ENCODE measurements at regions not wholly inside any gene's neighbourhood (a gene's known extent, or its start where the extent isn't known, plus 50 kb on each side); places are given as distances from the start of the nearest gene placed in this dataset.

DNA sequence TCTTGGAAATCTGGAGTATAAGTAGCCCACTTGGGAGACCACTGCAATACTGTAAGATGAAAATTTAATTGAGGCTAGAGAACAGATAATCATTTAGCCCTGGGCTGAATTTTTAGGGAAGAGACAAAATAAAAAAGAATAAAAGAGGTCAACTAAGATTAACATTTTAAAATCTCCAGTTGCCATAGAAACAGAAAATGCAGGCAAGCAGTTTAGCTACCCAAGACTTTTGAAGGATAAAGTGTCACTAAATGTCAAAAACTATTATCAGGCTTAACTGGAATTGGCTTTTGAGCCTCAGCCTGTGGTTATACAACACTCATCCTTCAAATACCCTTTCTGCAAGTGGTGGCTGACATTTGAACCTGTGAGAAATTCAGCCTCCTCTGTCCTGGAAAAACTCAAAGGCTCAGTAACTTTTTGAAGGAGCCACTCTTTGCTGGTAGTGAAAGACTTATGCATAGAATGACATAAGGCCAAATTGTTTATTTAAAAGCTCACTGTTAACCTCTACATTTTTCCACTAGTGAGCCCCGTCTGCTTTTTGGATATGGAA, 220.7 kb upstream of the KCNJ16 start:
- no peak for DNase-seq

DNA sequence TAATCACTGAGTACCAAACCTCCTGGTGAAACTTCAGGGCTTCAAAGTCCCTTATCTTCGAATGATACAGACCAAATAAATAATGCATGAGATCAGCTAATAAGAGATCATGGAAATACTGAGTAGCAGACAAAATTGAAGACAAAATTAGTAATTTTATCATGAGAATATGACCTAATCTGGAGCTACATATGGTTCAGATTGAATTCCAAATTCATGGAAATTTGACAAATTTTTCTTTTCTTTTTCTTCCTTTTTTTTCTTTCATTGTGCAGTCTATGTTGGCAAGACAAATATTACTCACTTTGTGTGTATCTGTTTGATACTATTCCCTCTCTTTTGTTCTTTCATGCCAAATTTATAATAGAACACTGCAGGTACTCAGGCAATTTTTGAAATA, 218.1 kb upstream of the KCNJ16 start:
- DNase-seq: no peak

DNA sequence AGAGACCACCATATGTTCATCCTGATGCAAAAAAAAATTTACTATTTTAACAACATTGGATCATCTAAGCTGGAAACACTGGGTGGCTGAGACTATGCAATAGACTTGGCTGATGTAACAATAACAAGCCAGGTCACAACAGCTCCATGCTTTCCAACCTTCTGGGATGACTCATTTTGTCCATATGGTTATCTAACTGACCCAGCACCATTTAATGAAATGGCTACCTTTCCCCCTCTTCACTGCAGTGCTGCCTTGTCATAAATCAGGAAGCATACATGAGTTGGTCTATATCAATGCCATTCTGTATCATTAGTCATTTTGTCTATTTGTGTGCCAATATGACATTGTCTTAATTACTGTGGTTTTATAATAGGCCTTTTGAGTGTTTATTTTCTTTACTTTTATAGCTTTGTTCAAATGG, 217.6 kb upstream of the KCNJ16 start:
- peak; percentile 73 for DNase-seq

DNA sequence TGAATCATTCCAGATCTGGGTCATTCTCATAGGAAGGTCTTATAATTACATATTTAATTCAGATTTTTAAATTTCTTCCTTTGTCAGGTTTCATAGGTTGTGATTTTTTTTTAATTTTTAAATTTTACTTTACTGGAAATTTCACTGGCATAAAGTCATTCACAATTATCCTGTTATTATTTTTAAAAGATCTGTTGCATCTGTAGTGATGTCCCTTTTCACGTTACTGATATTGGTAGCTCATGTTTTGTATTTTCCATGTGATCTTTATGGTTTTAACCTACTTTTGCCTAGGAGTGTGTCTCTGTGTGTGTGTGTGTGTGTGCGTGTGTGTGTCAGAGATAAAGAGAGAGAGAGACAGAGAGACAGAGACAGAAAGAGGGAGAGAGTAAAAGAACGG, 216.6 kb upstream of the KCNJ16 start:
- DNase-seq: no peak

DNA sequence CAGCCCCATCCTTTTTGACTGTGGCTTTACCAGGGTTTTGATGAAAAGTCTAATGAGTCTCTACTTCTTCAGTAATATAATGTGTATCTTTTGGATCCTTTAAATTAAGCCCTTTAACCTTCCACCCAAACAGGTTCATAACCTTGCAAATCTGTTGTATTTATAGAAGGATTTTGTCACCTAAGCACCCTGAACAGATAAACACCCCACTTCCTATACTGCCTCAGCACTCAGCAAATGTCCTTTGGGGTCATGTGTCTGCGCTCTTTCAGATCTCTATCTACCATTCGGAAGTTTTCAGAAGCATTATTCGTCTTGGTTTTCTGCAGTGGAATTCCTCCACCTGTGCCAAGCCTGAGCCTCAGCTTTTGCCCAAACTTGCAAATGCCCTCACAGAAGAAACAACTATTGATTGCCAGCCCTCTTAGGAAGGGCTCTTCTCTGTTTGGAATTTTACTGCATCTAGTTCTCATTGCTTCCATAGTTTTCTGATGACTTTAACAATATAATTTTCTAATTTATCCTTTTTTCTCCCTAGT, 214.8 kb upstream of the KCNJ16 start:
- DNase-seq: no peak

DNA sequence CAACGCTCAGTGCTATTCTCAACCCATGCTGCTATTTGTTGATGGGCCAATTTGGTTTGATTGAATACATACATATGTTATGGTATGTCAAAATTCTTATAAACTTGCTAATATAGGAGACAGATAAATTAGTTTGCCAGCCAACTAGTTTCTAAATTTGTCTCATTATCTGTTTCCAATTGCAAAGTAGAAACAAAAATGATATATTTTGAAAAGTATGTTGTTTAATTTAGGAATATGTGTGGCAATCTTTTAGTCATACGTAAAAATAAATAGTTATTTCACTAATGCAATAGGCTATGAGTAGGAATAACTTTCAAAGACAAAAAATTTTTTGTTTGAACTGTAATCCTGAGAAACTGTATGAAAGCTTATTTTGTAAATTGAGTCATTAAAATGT, 210.6 kb upstream of the KCNJ16 start:
- peak; percentile 36 for DNase-seq

DNA sequence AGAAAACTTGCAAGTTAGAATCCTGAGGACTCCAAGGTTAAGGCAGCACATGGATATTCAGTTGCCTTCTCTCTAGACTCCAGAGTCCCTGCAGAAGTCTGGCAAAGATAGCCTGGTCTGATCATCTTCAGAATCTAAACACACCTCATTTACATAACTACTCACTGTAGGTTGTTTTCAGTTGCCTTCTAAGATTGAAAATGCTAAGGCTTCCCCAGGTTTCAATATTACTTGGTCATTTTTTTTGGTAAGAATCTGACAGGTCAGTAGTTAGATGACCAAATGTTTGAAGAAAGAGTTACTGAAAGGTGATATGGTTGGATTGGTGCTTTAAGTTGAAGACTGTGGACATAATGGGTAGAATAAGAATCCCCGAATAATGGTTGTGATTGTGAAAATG, 205.4 kb upstream of the KCNJ16 start:
- DNase-seq: no peak

DNA sequence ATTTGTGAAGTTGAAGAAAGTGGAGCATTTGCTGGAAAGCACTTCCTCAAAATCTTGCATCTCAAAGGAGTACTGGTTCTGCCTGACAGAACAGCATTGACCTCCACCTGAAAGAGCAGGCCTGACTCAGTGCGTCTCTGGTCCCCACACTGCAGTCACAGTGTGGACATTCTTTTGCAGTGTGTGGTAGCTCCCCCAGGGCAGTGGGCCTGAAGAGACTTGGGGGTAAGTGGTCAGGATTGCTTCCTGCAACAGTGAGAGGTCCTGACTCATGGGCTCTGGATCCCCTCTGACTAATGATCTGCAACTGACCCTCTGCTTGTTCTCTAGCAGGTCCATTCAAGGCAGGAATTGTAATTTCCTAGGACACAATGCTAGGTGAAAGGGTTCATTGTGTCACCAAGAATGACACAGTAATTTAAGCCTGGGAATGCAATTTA, 204.9 kb upstream of the KCNJ16 start:
- DNase-seq: peak; percentile 61

DNA sequence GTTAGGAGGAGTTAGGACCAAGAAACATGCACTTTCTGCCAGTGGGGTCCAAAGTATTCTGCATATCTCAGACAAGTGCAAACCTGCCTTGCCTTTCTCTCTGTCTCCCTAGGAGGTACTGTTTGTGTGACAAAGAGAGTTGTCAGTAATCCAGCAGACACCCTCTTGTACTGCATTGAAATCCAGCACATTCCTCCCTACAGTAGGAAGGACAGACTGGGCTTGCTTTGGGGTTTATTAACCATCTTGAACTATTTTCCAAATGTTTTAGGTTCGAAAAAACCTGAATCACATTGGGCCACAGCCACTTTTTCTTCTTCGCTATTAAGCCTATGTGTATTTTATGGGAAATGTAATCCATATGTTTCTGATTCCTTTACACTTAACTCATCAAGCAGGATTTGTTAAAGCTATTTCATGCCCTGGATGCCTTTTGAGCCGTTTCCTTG, 204.2 kb upstream of the KCNJ16 start:
- DNase-seq: peak; percentile 94

DNA sequence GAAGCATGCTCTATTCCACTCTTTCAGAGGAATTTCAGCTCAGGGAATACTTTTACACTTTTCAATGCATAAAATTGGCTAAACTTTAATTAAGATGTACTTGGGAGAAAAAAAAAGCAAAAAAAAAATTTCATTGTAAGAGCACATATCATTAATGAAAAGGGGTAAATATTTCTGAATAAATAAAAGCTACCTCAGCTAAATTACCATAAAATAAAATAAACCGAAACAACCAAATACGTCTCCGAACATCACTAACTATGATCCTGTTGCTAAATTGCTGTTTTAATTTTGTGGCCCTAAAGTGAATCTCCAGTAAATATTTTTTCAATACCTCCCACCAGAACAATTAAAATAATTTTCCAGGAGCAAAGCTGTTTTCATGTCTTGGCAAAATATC, 203.7 kb upstream of the KCNJ16 start:
- DNase-seq: no peak

DNA sequence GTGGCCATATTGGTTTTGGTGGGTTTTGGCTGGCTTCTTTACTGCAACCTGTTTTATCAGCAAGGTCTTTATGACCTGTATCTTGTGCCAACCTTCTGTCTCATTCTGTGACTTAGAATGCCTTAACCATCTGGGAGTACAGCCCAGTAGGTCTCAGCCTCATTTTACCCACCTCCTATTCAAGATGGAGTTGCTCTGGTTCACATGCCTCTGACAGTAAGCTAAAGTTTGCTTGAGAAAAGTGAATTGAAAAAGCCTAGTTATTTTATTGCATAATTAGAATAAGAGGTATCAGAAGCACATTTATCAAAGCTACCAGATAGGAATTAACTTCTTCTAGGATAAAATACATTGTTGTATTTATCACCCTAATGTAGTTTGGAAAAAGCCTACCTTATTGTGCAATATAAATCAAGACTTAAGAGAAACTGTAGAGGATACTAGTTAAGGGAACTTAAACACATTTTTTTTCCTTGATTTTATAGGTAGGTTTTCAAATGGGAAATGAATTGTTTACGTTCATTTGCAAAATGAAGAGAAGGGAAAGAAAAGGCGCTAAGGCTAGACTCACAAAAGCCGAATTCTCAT, 202.3 kb upstream of the KCNJ16 start:
- DNase-seq: no peak

DNA sequence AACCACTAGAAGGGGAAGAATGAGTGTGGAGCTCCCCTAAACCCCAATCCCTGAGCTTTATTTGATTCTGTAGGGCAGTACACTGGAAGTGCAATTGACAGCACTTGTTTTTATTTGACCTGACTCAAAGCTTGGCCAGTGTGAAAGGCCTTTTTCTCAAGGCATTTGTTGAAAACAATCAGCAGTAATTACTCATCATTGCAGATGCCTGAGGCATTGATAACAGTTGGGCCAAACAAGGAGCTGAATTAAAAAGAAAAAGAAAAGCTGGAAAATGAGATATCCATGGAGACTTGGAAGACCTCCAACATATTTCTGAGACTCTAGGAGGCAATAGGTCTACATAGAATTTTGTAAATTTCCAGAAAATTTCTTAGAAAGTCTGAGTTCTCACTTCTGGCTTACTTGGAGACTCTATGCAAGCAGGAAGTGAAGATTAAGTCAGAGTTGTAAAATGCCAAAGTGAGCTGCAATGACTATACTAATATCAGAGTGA, 200.8 kb upstream of the KCNJ16 start:
- peak; percentile 82 for DNase-seq

DNA sequence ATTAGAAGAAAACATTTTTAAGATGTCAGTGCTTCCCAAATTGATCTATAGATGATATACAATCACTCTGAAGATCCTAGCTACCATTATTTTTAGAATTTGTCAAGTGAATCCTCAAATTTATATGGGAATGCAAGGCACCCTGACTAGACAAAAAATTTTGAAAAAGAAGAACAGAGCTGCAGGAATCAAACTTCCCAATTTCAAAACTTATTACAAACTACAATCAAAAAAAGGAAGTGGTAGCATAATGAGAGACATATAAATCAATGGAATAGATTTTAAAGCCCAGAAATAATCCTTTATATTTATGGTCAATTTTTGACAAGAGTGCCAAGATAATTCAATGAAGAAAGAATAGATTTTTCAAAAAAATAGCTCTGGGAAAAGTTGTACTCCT, 198.3 kb upstream of the KCNJ16 start:
- no peak for DNase-seq

DNA sequence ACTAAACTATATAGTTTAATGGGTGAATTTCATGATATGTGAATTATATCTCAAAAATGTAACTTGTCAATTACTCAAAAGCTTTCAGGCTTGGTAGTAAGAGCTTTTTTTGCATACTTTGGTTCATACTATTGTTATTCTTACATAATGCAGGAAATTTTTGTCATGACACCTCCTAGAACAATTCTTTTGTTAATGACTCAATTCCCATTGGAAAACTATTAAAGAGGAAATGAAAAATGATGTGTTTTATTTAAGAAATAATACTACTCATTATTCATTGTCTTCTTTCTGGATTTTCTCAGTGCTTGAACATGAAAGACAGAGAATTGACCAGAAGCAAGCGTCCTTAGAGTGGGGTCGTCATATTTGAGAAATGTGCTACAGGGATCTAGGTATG, 196.4 kb upstream of the KCNJ16 start:
- DNase-seq: peak; percentile 15

DNA sequence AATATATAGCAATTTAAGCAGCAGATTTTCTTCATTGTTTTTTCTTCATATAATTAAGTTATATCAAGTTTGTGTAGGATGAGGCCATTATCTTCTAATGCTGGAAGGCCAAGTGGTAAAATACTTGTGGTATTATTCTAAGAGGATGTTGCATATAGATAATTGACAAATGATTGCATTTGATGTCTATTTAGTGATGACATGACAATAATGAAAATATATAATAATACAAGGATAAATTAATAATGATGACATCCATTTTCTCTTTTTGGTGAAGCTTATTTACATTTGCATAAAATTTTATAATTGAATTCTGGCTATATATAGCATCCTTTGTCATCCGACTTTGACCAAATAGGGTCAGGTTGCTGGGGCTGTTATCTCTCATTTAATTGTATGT, 195.4 kb upstream of the KCNJ16 start:
- DNase-seq: no peak

DNA sequence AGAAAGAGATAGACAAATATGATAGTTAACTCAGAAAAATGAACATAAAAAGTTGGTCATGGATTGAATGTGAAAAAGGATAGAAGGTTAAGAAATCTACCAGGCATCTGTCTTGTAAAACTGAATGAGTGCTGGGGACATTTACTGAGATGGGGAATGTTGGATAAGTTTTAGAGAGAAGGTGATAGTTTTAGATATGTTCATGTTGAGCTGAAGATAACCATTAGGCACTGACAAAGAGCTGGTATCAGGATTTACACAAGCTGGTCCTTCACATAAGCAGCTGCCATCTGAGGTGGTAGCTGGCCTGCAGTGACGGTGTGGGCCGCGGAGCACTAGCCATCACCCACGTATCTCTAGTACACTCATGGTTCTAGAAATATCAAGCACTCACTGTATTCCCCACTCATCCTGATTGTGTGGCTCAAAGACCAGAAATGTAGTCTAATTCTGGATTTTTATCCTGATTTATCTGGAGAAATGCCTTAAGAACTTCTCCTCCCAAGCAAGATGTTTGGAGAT, 194.4 kb upstream of the KCNJ16 start:
- DNase-seq: no peak

DNA sequence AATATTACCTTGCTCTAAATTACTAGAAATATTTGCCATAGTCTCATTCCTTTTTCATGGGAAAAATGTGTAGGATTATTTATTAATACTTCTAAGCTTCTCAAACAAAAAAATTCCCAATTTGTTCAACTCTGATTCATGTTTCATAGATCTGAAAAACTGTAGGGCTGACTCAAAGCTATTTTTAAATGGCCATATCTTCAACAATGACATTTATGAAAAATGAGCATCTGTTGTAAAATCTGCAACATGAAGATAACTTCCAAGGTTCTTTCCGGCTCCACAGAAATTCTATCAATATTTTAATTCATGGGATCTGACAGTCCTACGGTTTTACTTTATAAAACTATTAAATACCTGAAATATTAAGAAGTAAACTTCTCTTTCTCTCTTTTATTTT, 192.7 kb upstream of the KCNJ16 start:
- no peak for DNase-seq

DNA sequence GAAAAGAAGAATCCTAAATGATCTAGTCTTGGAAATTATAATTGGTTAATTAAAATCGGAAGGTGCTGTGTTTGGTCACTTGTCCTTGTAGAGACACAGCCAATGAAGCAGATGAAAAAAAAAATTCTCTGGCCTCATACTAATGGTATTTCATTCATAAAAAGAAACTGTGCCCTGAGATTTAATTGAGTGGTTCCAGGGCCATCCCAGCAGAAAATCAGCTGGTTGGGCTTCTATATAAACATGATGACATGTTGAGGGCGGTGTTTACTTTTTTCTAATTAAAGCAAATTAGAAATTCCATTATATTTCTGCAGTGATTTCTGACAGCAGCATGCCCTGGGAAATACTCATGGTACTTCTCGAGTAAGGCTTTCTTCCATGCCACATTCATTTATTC, 191.9 kb upstream of the KCNJ16 start:
- no peak for DNase-seq

DNA sequence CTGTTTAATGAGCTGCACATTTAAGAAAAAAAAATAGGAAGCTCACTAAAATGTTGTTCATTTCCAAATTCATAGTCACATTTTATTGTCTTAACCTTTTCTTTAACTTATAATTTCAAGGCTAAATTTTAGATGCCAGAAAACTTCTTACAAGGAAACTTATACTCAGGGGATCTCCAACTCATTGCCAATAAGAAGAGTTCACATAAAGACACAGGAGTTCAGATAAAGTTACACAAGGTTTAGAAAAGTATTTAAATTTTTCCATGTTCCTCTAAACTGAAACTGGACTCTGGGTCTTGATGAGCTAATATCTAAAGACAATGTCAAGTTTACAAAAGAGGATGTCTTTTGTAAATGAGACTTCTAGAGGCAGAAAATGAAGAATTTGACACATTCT, 190.7 kb upstream of the KCNJ16 start:
- DNase-seq: no peak

DNA sequence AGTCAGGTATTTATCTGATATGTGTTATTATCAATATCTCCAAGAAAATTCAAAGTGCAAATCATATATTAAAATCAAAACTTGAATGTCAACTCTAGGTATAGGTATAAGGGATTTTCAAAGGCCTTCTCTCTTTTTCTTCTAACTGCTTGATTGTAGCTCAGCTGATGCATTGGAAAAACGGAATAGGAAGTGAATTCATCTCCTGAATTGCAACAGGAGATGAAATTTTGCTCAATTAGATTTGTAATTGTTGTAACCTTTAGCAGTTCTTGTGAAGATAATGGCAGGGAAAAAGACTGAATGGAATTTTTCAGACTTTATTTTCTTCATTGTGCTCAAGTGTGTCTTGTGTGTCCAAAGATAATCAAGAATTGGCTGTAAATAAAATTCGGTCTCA, 190.2 kb upstream of the KCNJ16 start:
- no peak for DNase-seq

DNA sequence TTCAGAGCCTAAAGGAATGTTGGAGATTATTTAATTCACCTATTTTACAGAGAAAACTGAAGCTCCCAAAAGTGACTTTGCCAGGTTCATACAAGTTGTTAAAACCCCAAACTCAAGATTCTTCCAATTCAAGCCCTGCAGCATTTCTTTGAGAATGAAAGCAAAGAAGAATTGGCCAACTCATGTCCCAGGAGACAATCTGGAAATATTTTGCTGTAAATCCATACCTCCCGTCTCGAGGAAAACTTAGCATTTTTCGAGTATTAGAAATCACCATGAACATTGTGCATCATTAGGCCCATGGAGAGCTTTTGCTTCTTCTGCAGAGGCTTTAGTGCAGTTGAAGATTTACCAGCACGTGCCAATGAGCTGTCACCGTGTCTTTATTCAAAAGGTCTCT, 176.4 kb upstream of the KCNJ16 start:
- DNase-seq: peak; percentile 74

DNA sequence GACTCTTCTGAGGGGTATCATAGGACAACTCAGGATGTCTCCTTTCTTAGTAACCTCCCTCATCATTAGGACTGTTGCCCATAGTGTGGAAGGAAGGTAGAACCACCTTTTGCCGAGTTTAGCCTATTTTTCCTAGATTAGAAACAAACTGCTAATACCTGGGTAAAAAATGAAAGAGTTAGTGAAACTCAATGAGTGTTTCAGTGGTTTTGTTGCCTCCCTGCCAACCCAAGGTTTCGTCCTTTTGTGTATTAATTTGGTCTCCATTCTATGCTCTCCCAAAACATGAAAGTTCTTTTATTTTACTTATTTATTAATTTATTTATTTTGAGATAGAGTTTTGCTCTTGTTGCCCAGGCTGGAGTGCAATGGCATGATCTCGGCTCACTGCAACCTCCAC, 174.9 kb upstream of the KCNJ16 start:
- DNase-seq: no peak

DNA sequence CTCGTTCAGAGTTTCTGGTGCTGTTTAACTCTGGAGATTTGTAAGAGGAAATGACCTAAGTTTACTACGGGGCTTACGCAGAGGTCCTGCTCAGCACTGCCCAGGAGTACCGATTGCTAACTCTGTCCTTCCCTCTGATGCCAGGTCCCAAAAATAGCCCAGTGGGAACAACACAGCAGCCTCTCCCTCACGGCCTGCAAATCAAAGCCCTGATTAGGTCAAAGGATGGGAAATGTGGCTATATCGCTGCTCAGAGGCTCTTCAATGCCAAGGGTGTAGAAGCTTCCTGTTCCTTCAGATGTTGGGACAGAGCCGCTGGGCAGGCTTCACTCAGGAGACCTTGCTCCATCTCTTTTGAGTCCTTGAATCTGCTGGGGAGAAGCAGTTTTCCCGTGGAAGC, 174.2 kb upstream of the KCNJ16 start:
- no peak for DNase-seq

DNA sequence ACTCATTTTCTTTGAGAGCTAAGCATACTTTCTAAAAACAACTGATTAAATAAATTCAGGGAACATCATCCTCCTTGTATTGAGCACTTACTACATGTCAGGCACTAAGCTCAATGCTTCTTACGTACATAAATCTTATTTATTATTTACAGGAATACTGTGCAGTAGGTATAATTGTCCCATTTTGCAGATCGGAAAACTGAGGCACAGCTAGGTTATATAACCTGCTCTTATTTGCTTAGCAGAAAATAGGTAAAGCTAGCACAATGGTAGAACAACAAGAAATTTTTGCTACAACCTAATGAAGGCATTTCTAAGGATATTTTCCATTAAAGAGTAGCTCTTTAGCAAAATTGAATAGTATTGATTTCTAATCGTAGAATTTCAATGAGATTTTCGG, 168.7 kb upstream of the KCNJ16 start:
- no peak for DNase-seq
